Esophagus squamous epithelium (tissue), 4 donors: ENCODE measurements at regions not wholly inside any gene's neighbourhood (a gene's known extent, or its start where the extent isn't known, plus 50 kb on each side); places are given as distances from the start of the nearest gene placed in this dataset.

Experiments
- POLR2A ChIP-seq, 4 donors: fragments of 450-650 bp; IDR thresholded peaks; one replicate each; pipeline ENCODE4 v1.6.1; 2017; ENCODE audit warnings: antibody characterized with exemption in 4 of 4, mild to moderate bottlenecking in 4 of 4, moderate library complexity in 3 of 4
- TF ChIP-seq, protein P1 (sequence below), 6 experiments: fragments of 450-650 bp in 4 of 6; fragments of 200-600 bp in 2 of 6; sonication (generic) in 2 of 6; IDR thresholded peaks; one replicate each; pipeline ENCODE4 v1.5.1; 2016 to 2019; ENCODE audit warnings: antibody characterized with exemption in 6 of 6, mild to moderate bottlenecking in 4 of 6, moderate library complexity in 4 of 6

DNA sequence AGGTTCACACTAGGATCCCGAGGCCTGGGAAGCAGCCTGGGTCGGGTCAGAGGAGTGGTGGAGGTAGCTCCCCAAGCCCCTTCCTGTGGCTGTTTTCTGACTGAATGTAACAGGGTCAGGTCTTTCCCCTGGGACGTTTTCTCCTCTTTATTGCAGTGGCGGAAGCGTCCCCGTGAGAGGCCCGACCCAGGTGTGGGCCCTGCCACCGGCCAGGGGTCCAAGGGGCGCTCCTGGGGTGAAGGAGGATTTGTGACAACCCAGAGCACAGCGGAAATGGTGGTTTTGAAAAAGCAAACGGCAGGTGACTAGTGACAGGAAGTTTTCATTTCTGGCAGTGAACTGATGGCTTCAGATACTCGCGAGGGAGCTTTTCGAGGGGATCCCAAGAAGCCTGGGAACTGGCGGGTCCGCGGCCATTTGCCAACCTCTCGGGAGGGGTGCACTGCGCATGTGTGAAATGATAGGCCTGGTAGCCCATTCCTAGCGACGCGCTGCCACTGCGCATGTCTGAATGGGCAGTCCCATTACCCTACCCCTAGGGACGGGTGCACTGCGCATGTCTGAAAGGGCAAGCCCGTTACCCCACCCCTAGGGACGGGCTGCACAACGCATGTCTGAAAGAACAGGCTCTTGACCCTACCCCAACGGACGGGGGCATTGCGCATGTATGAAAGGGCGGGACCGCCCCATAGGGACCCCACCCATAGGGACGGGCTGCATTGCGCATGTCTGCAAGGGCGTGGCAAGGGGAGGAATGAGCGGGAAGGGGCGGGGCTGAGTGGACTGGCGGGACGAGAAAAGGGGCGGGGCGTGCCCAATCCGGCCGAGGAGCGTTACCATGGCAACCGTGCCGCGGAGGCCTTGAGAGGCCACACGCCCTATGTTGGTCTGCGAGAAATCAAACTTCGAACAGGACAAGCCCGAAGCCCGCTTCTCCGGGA, 1747.9 kb downstream of the TP53TG3F start:
- TF ChIP-seq, protein P1, sequence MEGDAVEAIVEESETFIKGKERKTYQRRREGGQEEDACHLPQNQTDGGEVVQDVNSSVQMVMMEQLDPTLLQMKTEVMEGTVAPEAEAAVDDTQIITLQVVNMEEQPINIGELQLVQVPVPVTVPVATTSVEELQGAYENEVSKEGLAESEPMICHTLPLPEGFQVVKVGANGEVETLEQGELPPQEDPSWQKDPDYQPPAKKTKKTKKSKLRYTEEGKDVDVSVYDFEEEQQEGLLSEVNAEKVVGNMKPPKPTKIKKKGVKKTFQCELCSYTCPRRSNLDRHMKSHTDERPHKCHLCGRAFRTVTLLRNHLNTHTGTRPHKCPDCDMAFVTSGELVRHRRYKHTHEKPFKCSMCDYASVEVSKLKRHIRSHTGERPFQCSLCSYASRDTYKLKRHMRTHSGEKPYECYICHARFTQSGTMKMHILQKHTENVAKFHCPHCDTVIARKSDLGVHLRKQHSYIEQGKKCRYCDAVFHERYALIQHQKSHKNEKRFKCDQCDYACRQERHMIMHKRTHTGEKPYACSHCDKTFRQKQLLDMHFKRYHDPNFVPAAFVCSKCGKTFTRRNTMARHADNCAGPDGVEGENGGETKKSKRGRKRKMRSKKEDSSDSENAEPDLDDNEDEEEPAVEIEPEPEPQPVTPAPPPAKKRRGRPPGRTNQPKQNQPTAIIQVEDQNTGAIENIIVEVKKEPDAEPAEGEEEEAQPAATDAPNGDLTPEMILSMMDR (IDR thresholded peaks at IDR 0.05), result no peak
- no peak for TF ChIP-seq POLR2A (IDR thresholded peaks at IDR 0.05)
